GM12878 (cell line): ENCODE measurements at regions not wholly inside any gene's neighbourhood (a gene's known extent, or its start where the extent isn't known, plus 50 kb on each side); places are given as distances from the start of the nearest gene placed in this dataset.

Experiments
- BCL11A ChIP-seq: IDR thresholded peaks from 2 replicates; pipeline ENCODE4 v1.6.1; 2011; ENCODE audit warnings: low read depth, low read length
- BCLAF1 ChIP-seq: fragments of 450-650 bp; IDR thresholded peaks from 2 replicates; pipeline ENCODE4 v1.6.1; 2017; ENCODE audit warnings: antibody characterized with exemption, mild to moderate bottlenecking, moderate library complexity
- CBX3 ChIP-seq: fragments of 200-600 bp; sonication (generic); IDR thresholded peaks from 2 replicates; pipeline ENCODE4 v1.6.1; 2016; ENCODE audit warnings: low read depth, borderline replicate concordance
- CTCF ChIP-seq, 3 experiments: IDR thresholded peaks in 2 of 3; conservative IDR thresholded peaks in 1 of 3; 2 replicates each; pipeline ENCODE4 v1.5.1; 2011; ENCODE audit warnings: low read depth in 3 of 3, low read length in 3 of 3, mild to moderate bottlenecking in 3 of 3, control low read depth in 2 of 3, moderate library complexity in 2 of 3, inconsistent platforms in 1 of 3, mixed read lengths in 1 of 3; ENCODE audit not compliant: control insufficient read depth in 2 of 3, insufficient read depth in 1 of 3; ENCODE audit errors: extremely low read depth in 1 of 3
- EP300 ChIP-seq, 2 experiments: fragments of 150-350 bp in 1 of 2; IDR thresholded peaks; 2 replicates each; pipeline ENCODE4 v1.6.1; 2011 to 2012; ENCODE audit warnings: low read depth in 2 of 2, low read length in 2 of 2, borderline replicate concordance in 1 of 2, improper control_type of control experiment in 1 of 2, inconsistent platforms in 1 of 2; ENCODE audit not compliant: control insufficient read depth in 1 of 2
- FOXK2 ChIP-seq: fragments of 450-650 bp; IDR thresholded peaks from 2 replicates; pipeline ENCODE4 v1.6.1; 2017; ENCODE audit warnings: mild to moderate bottlenecking, moderate library complexity
- FOXM1 ChIP-seq: IDR thresholded peaks from 2 replicates; pipeline ENCODE4 v1.6.1; 2012; ENCODE audit warnings: low read depth, mild to moderate bottlenecking, inconsistent platforms, low read length, moderate library complexity
- KAT2A ChIP-seq: conservative IDR thresholded peaks from 2 replicates; pipeline ENCODE4 v1.6.1; 2011; ENCODE audit warnings: low read depth, low read length; ENCODE audit not compliant: control insufficient read depth
- MXI1 ChIP-seq: fragments of 150-350 bp; IDR thresholded peaks from 2 replicates; pipeline ENCODE4 v1.6.1; 2011; ENCODE audit warnings: low read depth, mild to moderate bottlenecking, inconsistent platforms, low read length, improper control_type of control experiment
- PML ChIP-seq: IDR thresholded peaks from 2 replicates; pipeline ENCODE4 v1.6.1; 2012; ENCODE audit warnings: low read length, inconsistent platforms
- POLR2A ChIP-seq: IDR thresholded peaks from 2 replicates; pipeline ENCODE4 v1.6.1; 2011; ENCODE audit warnings: low read depth, mild to moderate bottlenecking, low read length
- YY1 ChIP-seq: IDR thresholded peaks from 2 replicates; pipeline ENCODE4 v1.6.1; 2011; ENCODE audit warnings: low read depth, mild to moderate bottlenecking, low read length
- TF ChIP-seq, protein P1 (sequence below): fragments of 450-650 bp; formaldehyde crosslinking; IDR thresholded peaks from 2 replicates; pipeline ENCODE4 v1.5.0; 2022; ENCODE audit warnings: mild to moderate bottlenecking, missing genetic modification characterization

DNA sequence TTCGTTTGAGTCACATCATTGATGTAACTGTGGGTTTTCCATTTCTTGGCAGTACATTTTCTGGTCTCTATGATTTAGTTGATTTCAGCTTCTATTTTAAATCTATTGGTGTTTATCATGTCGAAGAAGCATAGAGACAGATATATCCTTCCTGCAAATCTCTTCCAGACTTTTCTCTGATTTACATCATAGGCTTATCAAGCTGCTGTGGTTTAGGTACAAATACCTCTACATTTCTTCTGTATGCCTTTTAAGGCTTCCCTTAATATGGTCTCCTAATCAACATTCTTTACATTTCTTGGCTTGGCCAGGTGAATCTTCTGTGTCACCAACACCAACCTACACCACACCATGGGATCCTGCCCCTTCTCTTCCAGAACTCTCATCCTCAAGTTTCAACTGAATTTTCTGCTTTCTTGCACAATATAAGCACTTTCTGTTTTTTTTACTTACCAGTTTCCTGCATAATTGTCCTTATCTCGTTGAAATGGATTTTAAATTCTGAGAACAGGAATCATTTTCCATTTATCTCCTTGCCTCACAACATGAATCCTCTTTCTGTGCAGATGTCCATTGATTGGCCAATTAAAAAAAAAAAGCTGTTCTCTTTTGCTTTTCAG is 626.9 kb downstream of the ANKRD50 start:
- TF ChIP-seq, protein P1, sequence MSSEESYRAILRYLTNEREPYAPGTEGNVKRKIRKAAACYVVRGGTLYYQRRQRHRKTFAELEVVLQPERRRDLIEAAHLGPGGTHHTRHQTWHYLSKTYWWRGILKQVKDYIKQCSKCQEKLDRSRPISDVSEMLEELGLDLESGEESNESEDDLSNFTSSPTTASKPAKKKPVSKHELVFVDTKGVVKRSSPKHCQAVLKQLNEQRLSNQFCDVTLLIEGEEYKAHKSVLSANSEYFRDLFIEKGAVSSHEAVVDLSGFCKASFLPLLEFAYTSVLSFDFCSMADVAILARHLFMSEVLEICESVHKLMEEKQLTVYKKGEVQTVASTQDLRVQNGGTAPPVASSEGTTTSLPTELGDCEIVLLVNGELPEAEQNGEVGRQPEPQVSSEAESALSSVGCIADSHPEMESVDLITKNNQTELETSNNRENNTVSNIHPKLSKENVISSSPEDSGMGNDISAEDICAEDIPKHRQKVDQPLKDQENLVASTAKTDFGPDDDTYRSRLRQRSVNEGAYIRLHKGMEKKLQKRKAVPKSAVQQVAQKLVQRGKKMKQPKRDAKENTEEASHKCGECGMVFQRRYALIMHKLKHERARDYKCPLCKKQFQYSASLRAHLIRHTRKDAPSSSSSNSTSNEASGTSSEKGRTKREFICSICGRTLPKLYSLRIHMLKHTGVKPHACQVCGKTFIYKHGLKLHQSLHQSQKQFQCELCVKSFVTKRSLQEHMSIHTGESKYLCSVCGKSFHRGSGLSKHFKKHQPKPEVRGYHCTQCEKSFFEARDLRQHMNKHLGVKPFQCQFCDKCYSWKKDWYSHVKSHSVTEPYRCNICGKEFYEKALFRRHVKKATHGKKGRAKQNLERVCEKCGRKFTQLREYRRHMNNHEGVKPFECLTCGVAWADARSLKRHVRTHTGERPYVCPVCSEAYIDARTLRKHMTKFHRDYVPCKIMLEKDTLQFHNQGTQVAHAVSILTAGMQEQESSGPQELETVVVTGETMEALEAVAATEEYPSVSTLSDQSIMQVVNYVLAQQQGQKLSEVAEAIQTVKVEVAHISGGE (CRISPR knock-in tag), result no peak
- TF ChIP-seq BCL11A (no peak), MXI1 (no peak), POLR2A (no peak), CTCF (IDR thresholded peaks at IDR 0.05 in 2 of 3, conservative IDR thresholded peaks at IDR 0.05 in 1 of 3; ENCODE audit: control insufficient read depth in 2 of 3, extremely low read depth in 1 of 3, insufficient read depth in 1 of 3, low read depth in 3 of 3, low read length in 3 of 3) (no peak), EP300 (IDR thresholded peaks at IDR 0.05; ENCODE audit: borderline replicate concordance in 1 of 2, control insufficient read depth in 1 of 2, low read depth in 2 of 2, low read length in 2 of 2) (no peak), CBX3 (no peak), YY1 (no peak), PML (no peak), FOXK2 (no peak), BCLAF1 (no peak), FOXM1 (no peak), KAT2A (no peak)
